ENCODE measurements at regions not wholly inside any gene's neighbourhood (a gene's known extent, or its start where the extent isn't known, plus 50 kb on each side); places are given as distances from the start of the nearest gene placed in this dataset.
"Not testable (repeated sequence)": the region's sequence is repeated elsewhere in the genome, so short reads cannot be mapped to it uniquely, and the experiment has no call there.

DNA sequence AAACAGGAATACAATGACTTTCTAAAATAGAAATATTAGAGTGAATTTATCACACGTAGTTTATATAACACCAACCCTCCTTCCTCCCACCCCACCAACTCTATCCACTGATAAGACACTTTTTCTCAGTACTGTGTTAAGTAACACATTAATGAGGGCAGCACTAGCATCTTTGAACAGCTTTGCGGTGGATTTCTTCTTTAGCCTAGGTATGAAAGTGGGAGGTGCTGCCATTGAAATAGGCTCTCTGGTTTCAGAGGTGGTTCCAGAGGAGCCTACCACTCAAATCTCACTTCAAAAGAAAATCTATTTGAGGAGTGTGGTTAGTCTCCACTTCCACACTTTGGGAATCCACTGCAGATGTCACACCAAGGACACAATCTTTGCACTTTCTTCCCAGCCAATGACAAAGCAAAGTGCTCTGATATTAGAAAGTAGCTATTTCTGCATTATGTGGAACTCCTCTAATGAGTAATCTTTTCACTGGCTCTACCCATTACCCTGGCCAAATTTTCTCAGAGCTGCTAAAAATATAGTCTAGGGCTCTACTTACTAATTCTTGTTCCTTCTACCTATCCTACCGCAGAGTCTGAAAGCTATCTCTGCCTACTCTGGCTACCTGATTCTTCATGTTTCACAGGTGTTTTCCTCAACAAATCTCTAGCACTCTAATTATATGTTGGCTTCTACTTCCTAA lies 1667.8 kb downstream of the MRPL39 start:
- no peak for DNase-seq

DNA sequence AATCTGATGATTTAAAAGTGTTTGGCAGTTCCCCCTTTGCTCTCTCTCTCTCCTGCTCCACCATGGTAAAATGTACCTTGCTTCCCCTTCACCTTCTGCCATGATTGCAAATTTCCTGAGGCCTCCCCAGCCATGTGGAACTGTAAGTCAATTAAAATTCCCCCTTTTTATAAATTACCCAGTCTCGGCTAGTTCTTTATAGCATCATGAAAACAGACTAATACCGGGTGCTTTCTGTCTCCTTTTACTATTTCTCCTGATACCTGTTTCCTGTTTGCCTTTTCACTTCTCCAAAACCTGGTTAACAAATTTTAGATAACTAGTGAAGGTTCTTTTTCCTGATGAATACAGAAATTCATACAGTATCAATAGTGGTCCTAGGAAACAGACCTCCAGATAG lies 1670.3 kb downstream of the MRPL39 start:
- no peak for DNase-seq

DNA sequence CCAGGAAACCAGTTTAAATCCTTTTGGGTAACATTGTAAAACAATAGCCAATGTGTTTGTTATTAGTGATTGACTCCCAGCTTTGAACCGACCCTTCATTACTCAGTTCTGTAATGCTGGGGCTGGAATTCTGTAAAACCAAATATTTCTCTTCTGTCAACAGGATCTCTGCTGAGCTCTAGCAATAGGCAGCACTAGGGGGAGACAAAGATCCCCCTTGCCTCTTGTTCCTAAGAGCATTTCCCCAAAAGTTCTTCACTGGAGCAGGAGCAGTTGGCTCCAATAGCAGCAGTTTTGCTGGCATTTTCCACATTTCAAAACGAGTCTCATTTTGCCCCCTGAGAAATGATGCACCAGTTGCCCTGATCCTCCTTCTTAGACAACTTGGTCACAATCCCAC lies 1671.1 kb downstream of the MRPL39 start:
- no peak for DNase-seq

DNA sequence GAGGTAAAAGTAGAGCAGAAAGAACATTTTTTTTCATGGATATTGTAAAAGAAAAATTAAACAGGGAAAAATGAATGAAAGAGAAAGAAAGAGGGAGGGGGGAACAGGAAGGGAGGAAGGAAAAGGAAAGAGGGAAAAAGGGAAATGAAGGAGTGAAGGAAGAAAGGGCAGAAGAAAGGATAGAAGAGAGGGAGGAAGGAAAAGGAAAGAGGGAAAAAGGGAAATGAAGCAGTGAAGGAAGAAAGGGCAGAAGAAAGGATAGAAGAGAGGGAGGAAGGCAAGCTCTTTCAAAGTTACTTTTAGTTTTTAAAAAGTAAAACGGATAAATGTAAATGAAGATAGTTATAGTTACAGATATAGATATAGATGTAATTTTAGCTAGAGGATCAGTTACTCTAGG lies 1676.7 kb downstream of the MRPL39 start:
- no peak for DNase-seq

DNA sequence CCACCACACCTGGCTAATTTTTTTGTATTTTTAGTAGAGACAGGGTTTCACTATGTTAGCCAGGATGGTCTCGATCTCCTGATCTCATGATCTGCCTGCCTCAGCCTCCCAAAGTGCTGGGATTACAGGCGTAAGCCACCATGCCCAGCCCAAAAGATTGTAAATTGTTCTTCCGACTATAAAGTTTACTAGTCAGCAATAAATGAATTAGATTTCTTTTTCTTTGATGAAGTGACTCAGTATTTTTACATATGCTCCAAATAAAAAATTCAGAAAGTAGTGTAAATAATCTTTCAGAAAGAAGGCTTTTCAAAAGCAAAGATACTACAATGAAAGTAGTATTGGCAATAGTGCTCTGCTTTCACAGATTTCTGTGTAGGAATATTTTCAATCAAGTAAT lies 1680.9 kb downstream of the MRPL39 start:
- not testable (repeated sequence) for DNase-seq

DNA sequence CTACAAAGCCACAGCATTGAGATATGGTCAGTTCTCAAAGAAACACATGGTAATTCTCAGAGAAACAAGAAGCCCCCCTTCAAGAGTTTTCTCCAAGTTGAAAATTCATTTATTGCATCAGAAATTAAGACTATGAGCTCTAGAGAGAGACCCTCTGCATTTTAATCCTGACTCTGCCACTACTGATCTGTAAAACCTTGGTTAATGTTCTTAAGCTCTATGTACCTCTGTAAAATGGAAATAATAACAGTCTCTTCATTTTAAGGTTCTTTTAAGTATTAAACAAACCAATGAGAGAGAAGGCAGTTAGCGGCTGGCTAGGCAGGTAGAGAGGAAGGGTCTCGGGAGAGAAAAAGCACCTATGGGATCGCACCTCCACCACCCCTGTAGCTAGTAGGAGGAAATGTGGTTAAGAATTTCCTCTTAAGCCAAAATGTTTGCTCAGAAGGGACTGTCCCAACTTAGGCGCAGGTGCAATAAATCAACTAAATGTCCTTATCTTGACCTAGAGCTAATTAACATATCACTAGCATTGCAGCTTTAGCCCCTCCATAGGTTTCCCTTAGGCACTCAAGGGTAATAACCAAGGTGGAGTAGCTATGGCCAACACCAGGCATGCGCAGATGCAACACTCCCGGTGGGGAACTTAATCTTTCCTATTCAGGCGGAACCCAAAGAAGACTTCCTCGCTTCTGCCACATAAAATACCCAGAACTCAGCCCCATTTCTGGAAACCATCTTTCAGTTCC lies 1685.4 kb downstream of the MRPL39 start:
- no peak for DNase-seq

DNA sequence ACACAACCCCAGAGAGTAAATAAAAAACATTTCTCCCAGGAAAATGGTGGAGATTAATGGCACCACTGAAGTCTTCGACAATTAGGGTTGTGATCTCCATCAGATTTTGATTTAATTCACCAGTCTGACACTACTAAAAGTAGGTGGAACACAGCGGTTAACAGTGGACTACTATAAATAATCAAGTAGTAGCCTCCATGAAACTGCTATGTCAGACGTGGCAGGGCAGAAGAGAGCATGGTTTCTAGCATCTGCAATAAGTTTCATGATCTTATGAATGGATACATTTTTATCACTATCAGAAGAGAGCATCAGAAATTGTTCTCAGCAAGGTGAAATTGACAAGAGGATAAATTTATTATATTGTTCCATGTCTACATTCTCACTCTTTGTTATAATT lies 1706.6 kb downstream of the MRPL39 start:
- DNase-seq: no peak

DNA sequence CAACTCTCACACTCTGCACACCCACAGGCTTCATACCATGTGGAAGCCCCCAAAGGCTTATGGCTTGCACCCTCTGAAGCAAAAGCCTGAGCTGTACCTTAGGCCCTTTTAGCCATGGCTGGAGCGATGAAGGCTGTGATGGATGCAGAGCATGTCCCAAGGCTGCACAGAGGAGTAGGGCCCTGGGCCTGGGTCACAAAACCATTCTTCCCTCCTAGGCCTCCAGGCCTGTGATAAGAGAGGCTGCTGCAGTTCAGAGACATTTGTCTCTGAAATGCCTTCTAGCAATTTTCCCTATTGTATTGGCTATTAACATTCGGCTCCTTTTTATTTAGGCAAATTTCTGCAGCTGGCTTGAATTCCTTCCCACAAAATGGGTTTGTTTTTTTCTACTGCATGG lies 1707.7 kb downstream of the MRPL39 start:
- no peak for DNase-seq

DNA sequence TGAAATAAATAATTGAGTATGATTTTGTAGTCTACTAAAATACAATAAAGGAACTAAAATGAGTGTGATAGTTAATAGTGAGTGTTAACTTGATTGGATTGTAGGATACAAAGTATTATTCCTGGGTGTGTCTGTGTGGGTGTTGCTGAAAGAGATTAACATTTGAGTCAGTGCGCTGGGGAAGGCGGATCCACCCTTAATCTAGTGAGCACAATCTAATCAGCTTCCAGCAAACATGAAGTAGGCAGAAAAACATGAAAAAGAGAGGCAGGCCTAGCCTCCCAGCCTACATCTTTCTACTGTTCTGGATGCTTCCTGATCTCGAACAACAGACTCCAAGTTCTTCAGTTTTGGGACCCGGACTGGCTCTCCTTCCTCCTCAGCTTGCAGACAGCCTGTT lies 1716.6 kb downstream of the MRPL39 start:
- no peak for DNase-seq

DNA sequence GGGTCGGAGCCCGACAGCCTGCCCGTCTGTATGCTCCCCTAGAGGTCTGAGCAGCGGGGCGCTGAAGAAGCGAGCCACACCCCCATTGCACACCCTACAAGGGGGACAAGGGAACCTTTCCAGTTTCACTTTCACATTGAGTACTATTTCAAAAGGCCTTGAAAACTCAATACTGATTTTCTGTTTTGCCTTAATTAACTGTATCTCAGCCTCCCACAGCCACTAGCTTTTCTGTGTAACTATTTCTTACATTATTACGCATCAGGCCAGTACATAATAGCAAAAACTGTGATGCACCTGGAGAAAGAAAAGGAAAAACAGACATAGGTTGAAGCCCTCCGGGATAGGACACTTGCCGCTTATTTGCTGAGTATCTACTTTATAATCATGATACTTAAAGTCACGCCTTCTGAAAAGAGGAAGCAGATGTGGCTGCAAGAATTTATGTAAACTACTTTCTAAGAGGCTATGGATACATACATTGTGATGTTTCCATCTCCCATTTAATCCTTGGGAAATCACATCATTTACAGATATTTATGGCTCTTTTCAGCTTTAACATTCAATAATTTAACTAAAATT lies 1719.5 kb downstream of the MRPL39 start:
- DNase-seq: no peak

DNA sequence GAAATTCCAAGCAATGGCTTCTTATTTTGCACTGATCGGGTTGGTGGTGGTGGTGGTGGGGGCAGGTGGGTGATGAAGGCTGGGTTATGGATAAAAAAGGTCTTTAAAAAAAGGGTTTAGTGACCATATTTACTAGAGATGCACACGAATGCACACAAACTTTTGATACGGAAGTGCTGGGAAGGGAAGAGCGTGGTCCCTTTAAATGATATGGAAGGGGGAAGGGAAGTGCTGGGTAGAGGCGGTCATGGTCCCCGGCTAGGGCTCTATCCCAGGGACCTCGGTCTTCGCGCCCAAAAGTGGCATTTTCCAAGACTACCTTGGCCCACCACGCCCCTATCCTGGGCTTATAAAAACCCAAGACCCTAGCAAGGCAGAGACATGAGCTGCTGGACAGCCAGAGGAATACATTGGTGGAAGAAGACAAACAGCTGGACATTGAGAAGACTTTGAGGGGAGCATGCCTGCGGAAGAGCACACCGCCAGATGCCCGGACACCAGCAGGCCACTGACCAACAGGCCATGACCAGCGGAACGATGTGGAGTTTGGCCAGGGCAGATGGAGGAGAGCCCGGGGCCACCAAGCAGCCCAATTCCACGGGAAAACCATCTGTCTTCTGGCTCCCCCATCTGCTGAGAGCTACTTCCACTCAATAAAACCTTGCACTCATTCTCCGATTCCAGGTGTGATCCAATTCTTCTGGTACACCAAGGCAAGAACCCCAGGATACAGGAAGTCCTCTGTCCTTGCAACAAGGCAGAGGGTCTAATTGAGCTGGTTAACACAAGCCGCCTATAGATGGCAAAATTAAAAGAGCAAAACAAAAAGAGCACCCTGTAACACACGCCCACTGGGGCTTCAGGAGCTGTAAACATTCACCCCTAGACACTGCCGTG lies 1720.2 kb downstream of the MRPL39 start:
- no peak for DNase-seq

DNA sequence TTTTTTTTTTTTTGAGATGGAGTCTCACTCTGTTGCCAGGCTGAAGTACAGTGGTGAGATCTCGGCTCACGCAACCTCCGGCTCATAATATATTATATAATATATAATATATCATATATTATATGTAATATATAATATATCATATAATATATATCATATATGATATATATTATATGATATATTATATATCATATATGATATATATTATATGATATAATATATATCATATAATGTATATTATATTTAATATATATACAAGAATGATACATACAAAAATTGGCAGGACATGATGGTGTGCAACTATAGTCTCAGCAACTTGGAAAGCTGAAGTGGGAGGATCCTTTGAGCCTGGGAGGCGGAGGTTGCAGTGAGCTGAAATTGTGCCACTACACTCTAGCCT lies 1725.5 kb downstream of the MRPL39 start:
- DNase-seq: no peak

DNA sequence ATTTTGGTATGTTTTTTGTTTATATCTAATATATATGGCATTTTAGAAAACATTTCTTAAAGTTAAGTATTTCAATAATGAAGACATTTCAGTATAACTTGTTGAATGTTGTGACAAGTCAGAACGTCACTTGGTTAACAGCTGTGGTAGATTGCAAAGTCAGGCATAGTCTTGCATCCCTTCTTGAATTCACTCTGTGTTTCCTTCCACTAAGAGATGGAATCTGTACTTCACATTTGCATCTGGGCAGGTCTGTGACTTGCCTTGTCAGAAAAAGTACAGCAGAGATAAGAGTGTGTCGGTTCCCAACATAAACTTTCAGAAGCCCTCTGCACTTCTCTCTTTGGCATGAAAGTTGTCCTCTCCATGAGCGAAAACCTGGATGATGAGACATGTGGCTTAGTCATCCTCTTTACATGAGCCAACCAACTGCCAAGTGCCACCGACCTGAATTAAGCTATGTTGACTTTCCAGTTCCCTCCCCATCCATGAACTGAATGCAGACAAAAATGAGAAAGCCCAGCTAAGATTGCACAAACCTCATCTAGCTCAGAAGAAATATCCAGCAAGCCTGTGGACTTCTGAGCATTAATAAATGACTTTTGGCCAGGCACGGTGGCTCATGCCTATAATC lies 1730.2 kb downstream of the MRPL39 start:
- DNase-seq: no peak

DNA sequence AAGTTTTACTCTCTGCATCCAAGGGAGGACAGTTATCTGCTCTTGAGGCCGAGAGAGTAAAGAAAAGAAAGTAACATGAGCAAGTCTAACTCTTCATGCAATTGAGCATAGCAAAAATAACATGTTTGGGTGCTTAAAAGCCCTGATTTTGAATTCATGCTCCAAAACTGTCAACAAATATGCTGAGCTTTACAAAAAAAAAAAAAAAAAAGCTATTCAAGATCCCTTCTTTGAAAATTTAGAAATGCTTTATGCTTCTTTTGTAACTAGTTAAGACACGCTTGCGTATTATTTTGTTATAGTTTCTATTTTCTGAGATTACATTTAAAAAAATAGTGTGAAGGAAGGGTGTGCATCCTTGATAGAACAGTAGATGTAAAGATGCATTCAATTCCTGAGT lies 1733.0 kb downstream of the MRPL39 start:
- no peak for DNase-seq

DNA sequence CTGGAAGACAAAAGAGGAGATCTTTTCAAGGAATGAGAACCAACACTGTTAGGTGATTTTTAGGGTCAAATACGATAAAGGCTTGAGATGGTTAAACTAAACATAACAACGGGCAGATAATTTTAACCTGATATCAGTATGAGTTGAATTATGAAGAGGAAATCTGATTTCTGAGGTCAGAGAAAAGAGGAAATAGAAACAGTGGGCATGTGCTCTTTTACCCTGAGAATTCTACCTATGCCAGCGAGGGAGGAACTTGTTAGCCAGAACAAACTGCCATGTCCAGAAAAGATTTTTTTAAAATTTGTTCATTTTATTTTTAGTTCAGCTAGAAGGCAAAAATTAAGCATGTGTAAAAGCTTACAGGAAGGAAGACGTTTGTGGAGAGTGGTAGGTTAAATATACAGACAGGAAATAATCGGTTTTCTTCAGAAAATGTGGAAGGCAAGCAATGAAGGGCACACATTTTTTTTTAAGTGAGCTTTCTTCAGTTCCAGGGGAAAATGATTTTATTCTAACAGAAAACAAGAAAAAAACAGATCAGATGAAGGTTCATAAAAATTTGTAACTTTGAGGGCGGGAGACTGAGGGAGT lies 1745.3 kb downstream of the MRPL39 start:
- no peak for DNase-seq

DNA sequence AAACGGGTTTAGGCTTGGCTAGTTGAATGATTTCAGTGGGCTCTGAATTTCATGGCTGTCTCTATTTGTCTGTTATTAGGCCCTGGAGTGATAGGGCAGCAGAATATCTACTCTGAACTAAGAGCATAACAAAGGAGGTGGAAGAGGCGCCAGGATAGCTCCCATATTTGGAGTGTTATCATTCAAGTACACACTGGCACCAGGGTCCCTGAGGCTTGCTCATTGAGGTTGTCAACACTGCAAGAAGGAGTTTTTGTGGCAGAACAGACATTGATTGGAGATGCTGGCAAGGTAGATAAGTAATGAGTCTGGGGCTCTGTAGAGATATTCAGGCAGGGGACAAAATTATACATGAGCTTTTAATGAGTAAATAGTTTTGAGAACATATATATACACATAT lies 1748.4 kb downstream of the MRPL39 start:
- no peak for DNase-seq

DNA sequence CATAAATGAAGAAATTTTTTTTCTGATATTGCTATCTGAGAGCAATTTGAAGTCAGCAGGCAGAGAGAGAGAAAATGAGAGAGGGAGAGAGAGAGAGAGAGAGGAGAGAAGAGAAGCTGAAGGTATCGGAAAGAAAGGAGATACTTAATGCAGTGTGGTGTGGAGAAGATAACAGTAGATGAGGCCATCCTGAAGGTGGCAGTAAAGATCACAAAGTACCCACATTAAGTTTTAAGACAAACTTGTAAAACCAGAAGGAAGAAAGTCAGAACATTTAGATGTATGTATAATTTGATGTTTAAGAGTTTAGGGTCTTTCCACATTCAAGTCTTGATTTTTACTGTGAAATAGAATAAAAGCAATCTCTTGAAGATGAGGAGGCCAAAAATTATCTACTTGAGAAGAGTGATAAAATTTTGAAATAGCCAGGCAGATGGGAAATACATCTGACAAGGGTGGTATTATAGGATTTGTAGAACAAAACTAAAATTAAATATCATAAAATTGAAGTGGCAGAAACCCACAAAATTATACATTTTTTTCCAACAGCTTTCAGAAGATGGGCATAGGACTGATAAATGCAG lies 1753.4 kb downstream of the MRPL39 start:
- DNase-seq: peak; percentile 11

DNA sequence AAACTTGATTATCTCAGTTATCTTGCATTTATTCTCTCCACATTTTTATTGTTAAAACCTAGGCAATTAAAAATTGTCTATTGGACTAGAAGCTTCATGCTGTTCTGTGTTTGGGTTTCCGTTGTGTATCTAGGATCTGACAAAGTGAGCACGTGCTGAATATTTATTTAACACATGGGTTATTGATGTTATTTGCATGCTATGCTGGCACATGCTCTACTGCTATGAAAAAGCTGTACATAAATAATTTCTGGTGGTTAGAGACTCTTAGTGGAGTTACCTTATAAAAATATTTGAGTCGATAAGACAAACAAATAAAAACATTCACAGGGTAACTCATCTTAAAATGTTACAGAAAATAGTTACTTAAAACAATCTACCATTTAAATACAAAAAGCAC lies 1769.7 kb downstream of the MRPL39 start:
- DNase-seq: no peak

DNA sequence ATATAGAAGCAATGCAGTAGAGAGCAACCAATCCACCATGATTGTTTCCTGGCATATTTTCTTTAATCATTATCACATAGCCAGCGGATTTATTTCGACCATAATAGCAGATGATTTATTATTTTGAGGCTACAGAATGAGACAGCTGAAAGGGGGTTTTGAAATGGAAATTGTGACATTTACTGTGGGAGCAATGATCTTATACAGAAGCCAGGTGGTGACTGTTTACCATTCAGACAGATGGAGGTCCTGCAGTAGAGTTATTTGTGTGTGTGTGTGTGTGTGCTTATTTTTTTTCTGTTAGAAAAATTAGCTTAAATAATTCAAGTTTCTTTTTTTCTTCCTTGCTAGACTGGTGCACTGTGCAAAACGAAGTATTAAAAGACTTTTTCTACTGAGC lies 1784.5 kb downstream of the MRPL39 start:
- DNase-seq: no peak

DNA sequence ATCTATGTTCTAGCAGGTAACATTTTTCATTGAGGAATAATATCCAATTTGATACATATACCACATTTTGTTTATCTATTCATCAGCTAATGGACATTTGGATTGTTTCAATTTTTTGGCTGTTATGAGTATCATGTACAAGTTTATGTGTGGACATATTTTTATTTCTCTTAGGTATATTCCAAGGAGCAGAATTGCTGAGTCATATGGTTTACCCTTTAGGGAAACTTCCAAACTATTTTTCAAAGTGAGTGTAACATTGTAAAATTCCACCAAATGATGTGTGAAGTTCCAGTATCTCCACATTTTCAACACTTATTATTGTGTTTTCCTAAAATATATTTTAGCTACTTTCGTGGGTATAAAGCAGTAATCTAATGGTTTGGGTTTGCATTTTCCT lies 1789.9 kb downstream of the MRPL39 start:
- DNase-seq: no peak

DNA sequence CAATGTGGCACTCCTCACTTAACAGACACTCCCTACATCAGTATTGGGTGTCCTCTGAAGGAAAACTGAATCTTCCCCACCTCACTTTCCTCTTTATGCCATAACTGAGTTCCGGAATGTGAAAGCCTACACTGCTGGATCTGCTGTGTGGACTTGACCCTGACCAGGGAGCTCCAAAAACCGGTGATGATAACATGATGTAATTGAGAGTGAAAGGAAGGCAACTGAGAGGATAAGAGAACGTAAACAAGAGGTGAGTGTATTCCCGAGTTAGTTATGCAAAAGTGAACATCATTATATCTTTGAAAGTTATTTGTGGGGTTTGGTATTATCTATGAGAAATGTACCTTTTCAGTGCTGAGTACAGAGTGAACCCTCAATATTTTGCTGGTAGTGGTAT lies 1794.8 kb downstream of the MRPL39 start:
- no peak for DNase-seq

DNA sequence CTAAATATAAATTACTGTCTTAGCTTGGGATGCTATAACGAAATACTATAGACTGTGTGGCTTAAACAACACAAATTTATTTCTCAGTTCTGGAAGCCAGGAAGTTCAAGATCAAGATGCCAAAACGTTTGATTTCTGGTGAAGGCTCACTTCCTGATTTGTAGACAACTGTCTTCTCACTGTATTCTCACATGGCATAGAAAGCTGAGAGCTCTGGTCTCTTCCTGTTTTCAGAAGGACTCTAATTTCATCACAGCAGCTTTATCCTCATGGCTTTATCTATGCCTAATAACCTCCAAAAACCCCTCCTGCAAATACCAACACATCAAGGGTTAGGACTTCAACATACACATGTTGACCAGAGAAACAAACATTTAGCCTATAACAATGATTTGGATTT lies 1795.5 kb downstream of the MRPL39 start:
- DNase-seq: no peak

Measured in NCI-H510A treated with DMSO at 0.1 percent for 48 hours (cell line).